Endothelial cell of umbilical vein (primary cell): ENCODE measurements at regions not wholly inside any gene's neighbourhood (a gene's known extent, or its start where the extent isn't known, plus 50 kb on each side); places are given as distances from the start of the nearest gene placed in this dataset.

ENCODE experiments used
- BruUV-seq: library from RNA; stranded (reverse); fragments of 400-500 nt; replicated peaks from 2 replicates; lab custom pipeline; 2021; lab: Mats Ljungman, UMichigan
- CTCF ChIA-PET: fragments of 300-600, 350-600 bp; sonication (Branson Sonifier 250); formaldehyde crosslinking; loops from one replicate; lab custom pipeline; 2021; ENCODE audit warnings: antibody characterized with exemption, inconsistent platforms; lab: Charles Lee
- POLR2A ChIA-PET: fragments of 300-600, 350-600 bp; sonication (Branson Sonifier 250); formaldehyde crosslinking; loops from one replicate; lab custom pipeline; 2021; ENCODE audit warnings: antibody characterized with exemption, inconsistent platforms; lab: Charles Lee
- DNase-seq: peaks from one replicate; pipeline ENCODE4 v3.0.0-alpha.2; 2011; ENCODE audit warnings: low read depth, low spot score
- FAIRE-seq: peaks from 2 replicates; lab custom pipeline; 2011; peaks lifted over from hg19 to GRCh38; lab: Jason Lieb, UNC
- H2AFZ ChIP-seq: 2 replicates; pipeline ENCODE4 v1.6.0; 2012; ENCODE audit warnings: low read depth, low read length, control low read depth, inconsistent platforms
- H3K27ac ChIP-seq: 2 replicates; pipeline ENCODE4 v1.5.1; 2011; ENCODE audit warnings: low read depth, mild to moderate bottlenecking, control low read depth, low read length, moderate library complexity; ENCODE audit not compliant: insufficient read depth
- H3K27me3 ChIP-seq, 2 experiments: 2 replicates each; pipeline versions ENCODE4 v1.6.0 to v1.6.1; 2011; ENCODE audit warnings: low read length in 2 of 2, mixed read lengths in 1 of 2; ENCODE audit not compliant: control insufficient read depth in 2 of 2, insufficient read depth in 2 of 2
- H3K36me3 ChIP-seq, 2 experiments: 2 replicates in 1 of 2; 3 replicates in 1 of 2; pipeline ENCODE4 v1.5.1; 2011; ENCODE audit warnings: low read length in 2 of 2, mild to moderate bottlenecking in 1 of 2, moderate library complexity in 1 of 2; ENCODE audit not compliant: control insufficient read depth in 2 of 2, insufficient read depth in 2 of 2; ENCODE audit errors: extremely low read depth in 1 of 2
- H3K4me1 ChIP-seq: 3 replicates; pipeline ENCODE4 v1.5.1; 2011; ENCODE audit warnings: mild to moderate bottlenecking, low read length; ENCODE audit not compliant: control insufficient read depth, insufficient read depth; ENCODE audit errors: extremely low read depth
- H3K4me2 ChIP-seq: 2 replicates; pipeline ENCODE4 v1.6.1; 2011; ENCODE audit warnings: low read length, control low read depth, mixed read lengths; ENCODE audit not compliant: insufficient read depth
- H3K4me3 ChIP-seq, 3 experiments: fragments of 200-600 bp in 1 of 3; sonication (generic), shearing (Covaris generic) in 1 of 3; replicated peaks in 1 of 3; 2 replicates each; pipeline ENCODE4 v1.5.1; 2011 to 2016; ENCODE audit warnings: control low read depth in 3 of 3, low read length in 3 of 3, mild to moderate bottlenecking in 2 of 3, inconsistent platforms in 1 of 3, low read depth in 1 of 3, moderate library complexity in 1 of 3; ENCODE audit not compliant: insufficient read depth in 1 of 3
- H3K79me2 ChIP-seq: 2 replicates; pipeline ENCODE4 v1.6.0; 2012; ENCODE audit warnings: low read length, inconsistent platforms; ENCODE audit not compliant: control insufficient read depth, insufficient read depth
- H3K9ac ChIP-seq: replicated peaks from 2 replicates; pipeline ENCODE3; 2011; ENCODE audit warnings: low read length, control low read depth; ENCODE audit not compliant: insufficient read depth; ENCODE audit errors: extremely low read depth
- H3K9me1 ChIP-seq: replicated peaks from 3 replicates; pipeline ENCODE4 v1.6.0; 2011; ENCODE audit warnings: mild to moderate bottlenecking, low read length; ENCODE audit not compliant: control insufficient read depth, insufficient read depth; ENCODE audit errors: extremely low read depth
- H3K9me3 ChIP-seq: replicated peaks from 2 replicates; pipeline ENCODE4 v1.5.1; 2012; ENCODE audit warnings: low read length, inconsistent platforms; ENCODE audit not compliant: control insufficient read depth, insufficient read depth
- H4K20me1 ChIP-seq: replicated peaks from 2 replicates; pipeline ENCODE3; 2011; ENCODE audit warnings: mild to moderate bottlenecking, low read length; ENCODE audit not compliant: control insufficient read depth, insufficient read depth; ENCODE audit errors: extremely low read depth
- EZH2 ChIP-seq: IDR thresholded peaks from 2 replicates; pipeline ENCODE4 v1.6.1; 2012; ENCODE audit warnings: borderline replicate concordance, low read depth, mild to moderate bottlenecking, moderate library complexity, low read length, inconsistent platforms; ENCODE audit not compliant: severe bottlenecking
- FOS ChIP-seq: IDR thresholded peaks from 2 replicates; pipeline ENCODE4 v1.6.1; 2011; ENCODE audit warnings: mild to moderate bottlenecking, low read length, moderate library complexity, borderline replicate concordance; ENCODE audit not compliant: insufficient read depth
- GATA2 ChIP-seq: IDR thresholded peaks from 2 replicates; pipeline ENCODE4 v1.7.0; 2011; ENCODE audit warnings: low read depth, mild to moderate bottlenecking, moderate library complexity, mixed read lengths, low read length; ENCODE audit not compliant: insufficient read length, insufficient read depth
- JUN ChIP-seq: IDR thresholded peaks from 2 replicates; pipeline ENCODE4 v1.6.1; 2011; ENCODE audit warnings: borderline replicate concordance, low read depth; ENCODE audit not compliant: insufficient read length, insufficient read depth
- MYC ChIP-seq: IDR thresholded peaks from one replicate; pipeline ENCODE4 v1.6.1; 2011; ENCODE audit warnings: mild to moderate bottlenecking, low read depth, low read length
- POLR2A ChIP-seq: IDR thresholded peaks from 2 replicates; pipeline ENCODE4 v1.6.1; 2012; ENCODE audit warnings: low read depth, mild to moderate bottlenecking, control low read depth, low read length
- dilution Hi-C: fragments of 300-500 bp; cut with MboI; formaldehyde crosslinking; loops from one replicate; pipeline ENCODE4 v1.15.0; 2019; ENCODE audit warnings: low sequenced_read_pairs; ENCODE audit not compliant: extremely low pct_ligation_motif_present
- intact Hi-C: fragments of 100-400 bp; cut with micrococcal nuclease; formaldehyde crosslinking; loops from one replicate; pipeline ENCODE4 v1.10.0; 2022
- TF ChIP-seq, protein P1 (sequence below), 2 donors: IDR thresholded peaks; 1 replicate in 1 of 2; 2 replicates in 1 of 2; pipeline ENCODE4 v1.5.1; 2011; ENCODE audit warnings: low read length in 2 of 2, mild to moderate bottlenecking in 2 of 2, moderate library complexity in 2 of 2, control low read depth in 1 of 2, inconsistent platforms in 1 of 2, low read depth in 1 of 2; ENCODE audit not compliant: insufficient read depth in 1 of 2; ENCODE audit errors: extremely low read depth in 1 of 2
- TF ChIP-seq, protein P2 (sequence below): IDR thresholded peaks from 2 replicates; pipeline ENCODE4 v1.6.1; 2011; ENCODE audit not compliant: insufficient read depth, insufficient read length

GRCh38 chr11:134463716-134464115 is 51.7 kb upstream of the B3GAT1 start:
- no peaks in the 10 kb centered on the region for H3K79me2 ChIP-seq
- BruUV-seq = no TSS peak
- TF ChIP-seq FOS (no peak), JUN (no peak), MYC (no peak), POLR2A (no peak), EZH2 (no peak), GATA2 (no peak)
- TF ChIP-seq, protein P1, sequence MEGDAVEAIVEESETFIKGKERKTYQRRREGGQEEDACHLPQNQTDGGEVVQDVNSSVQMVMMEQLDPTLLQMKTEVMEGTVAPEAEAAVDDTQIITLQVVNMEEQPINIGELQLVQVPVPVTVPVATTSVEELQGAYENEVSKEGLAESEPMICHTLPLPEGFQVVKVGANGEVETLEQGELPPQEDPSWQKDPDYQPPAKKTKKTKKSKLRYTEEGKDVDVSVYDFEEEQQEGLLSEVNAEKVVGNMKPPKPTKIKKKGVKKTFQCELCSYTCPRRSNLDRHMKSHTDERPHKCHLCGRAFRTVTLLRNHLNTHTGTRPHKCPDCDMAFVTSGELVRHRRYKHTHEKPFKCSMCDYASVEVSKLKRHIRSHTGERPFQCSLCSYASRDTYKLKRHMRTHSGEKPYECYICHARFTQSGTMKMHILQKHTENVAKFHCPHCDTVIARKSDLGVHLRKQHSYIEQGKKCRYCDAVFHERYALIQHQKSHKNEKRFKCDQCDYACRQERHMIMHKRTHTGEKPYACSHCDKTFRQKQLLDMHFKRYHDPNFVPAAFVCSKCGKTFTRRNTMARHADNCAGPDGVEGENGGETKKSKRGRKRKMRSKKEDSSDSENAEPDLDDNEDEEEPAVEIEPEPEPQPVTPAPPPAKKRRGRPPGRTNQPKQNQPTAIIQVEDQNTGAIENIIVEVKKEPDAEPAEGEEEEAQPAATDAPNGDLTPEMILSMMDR (IDR thresholded peaks at IDR 0.05; ENCODE audit: extremely low read depth in 1 of 2, insufficient read depth in 1 of 2, low read depth in 1 of 2, low read length in 2 of 2) = no peak
- TF ChIP-seq, protein P2, sequence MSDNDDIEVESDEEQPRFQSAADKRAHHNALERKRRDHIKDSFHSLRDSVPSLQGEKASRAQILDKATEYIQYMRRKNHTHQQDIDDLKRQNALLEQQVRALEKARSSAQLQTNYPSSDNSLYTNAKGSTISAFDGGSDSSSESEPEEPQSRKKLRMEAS = no peak
- CTCF ChIA-PET = no interaction called here
- FAIRE-seq = no peak
- no peaks in the 10 kb centered on the region for H4K20me1 ChIP-seq
- H3K4me2 ChIP-seq = no peak overlapping the region
- H2AFZ ChIP-seq = no peak overlapping the region
- H3K9me1 ChIP-seq = no peaks in the 10 kb centered on the region
- H3K4me3 ChIP-seq = no peak overlapping the region
- dilution Hi-C loops = no loop called here
- no peak overlapping the region for H3K9ac ChIP-seq
- no peaks in the 10 kb centered on the region for H3K9me3 ChIP-seq
- POLR2A ChIA-PET = no interaction called here
- H3K36me3 ChIP-seq = no peaks in the 10 kb centered on the region
- DNase-seq = no peak
- intact Hi-C loops = no loop called here
- no peak overlapping the region for H3K27ac ChIP-seq
- H3K27me3 ChIP-seq = no peaks in the 10 kb centered on the region
- no peaks in the 10 kb centered on the region for H3K4me1 ChIP-seq
